ENCODE measurements at regions not wholly inside any gene's neighbourhood (a gene's known extent, or its start where the extent isn't known, plus 50 kb on each side); places are given as distances from the start of the nearest gene placed in this dataset.

DNA sequence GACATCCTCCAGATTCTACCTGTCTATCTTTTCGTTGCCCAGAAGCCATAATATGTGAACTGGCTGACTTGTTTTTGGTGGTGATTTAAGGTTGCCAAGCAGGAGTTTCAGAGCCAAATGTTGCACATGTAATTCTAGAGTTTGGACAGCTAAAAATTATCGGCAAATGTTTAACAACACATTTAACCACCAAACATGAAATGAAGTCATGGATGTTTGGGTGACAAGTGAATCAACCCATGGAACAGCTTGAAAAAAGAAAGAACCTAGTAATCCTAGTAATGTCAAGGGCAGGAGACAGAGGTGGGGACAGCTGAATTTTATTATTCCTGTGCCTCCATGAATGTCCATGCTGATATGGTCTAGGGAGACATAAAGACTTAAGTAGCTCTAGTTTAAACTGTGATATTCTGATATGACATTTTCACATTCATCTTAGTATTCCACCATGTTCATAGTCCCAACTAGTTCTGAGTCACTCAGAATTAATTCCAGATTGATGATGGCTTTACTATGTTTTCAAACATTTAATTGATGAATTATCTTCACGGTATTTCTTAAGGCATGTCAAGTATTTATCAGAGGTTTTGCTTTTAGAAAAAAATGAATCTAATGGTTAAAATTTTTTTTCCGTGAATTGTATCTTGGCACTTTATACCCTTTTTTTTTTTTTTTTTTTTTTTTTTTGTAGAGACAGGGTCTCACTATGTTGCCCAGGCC, 101.7 kb downstream of the SOCS6 start:
- TF ChIP-seq FOXP2 (optimal IDR thresholded peaks at IDR 0.05; ENCODE audit: borderline replicate concordance, extremely low read depth, extremely low read length, insufficient read depth) (no peak), POLR2AphosphoS5 (IDR thresholded peaks at IDR 0.05; ENCODE audit: low read depth, low read length) (no peak), SIN3A (IDR thresholded peaks at IDR 0.05; ENCODE audit: borderline replicate concordance, insufficient read depth, low read length) (no peak), TAF1 (IDR thresholded peaks at IDR 0.05; ENCODE audit: borderline replicate concordance, insufficient read depth, low read length) (no peak)
- TF ChIP-seq, protein P1, sequence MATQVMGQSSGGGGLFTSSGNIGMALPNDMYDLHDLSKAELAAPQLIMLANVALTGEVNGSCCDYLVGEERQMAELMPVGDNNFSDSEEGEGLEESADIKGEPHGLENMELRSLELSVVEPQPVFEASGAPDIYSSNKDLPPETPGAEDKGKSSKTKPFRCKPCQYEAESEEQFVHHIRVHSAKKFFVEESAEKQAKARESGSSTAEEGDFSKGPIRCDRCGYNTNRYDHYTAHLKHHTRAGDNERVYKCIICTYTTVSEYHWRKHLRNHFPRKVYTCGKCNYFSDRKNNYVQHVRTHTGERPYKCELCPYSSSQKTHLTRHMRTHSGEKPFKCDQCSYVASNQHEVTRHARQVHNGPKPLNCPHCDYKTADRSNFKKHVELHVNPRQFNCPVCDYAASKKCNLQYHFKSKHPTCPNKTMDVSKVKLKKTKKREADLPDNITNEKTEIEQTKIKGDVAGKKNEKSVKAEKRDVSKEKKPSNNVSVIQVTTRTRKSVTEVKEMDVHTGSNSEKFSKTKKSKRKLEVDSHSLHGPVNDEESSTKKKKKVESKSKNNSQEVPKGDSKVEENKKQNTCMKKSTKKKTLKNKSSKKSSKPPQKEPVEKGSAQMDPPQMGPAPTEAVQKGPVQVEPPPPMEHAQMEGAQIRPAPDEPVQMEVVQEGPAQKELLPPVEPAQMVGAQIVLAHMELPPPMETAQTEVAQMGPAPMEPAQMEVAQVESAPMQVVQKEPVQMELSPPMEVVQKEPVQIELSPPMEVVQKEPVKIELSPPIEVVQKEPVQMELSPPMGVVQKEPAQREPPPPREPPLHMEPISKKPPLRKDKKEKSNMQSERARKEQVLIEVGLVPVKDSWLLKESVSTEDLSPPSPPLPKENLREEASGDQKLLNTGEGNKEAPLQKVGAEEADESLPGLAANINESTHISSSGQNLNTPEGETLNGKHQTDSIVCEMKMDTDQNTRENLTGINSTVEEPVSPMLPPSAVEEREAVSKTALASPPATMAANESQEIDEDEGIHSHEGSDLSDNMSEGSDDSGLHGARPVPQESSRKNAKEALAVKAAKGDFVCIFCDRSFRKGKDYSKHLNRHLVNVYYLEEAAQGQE (IDR thresholded peaks at IDR 0.05; ENCODE audit: insufficient read depth in 1 of 2, low read depth in 2 of 2, low read length in 2 of 2), result no peak

DNA sequence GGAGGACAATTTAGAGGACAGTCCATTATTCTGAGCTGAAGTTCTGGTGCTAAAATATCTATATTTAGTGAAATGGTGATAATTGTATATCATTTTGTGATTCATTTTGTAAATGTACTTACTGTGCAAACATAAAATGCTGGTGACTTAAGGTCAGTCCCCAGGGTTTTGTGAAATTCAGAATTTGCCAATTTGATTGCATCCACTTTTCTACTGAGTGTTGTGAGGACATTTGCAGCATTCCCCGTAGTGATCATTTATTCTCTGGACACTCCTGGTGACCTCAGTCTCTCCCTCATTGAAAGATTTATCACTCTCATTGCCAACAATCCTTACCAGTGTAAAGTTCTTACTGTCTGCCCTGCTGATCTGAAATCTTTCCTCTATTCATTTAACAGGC, 98.2 kb downstream of the SOCS6 start:
- TF ChIP-seq TAF1 (IDR thresholded peaks at IDR 0.05; ENCODE audit: borderline replicate concordance, insufficient read depth, low read length) (no peak), FOXP2 (optimal IDR thresholded peaks at IDR 0.05; ENCODE audit: borderline replicate concordance, extremely low read depth, extremely low read length, insufficient read depth) (no peak)
- TF ChIP-seq, protein P1 (IDR thresholded peaks at IDR 0.05; ENCODE audit: insufficient read depth in 1 of 2, low read depth in 2 of 2, low read length in 2 of 2), result no peak

DNA sequence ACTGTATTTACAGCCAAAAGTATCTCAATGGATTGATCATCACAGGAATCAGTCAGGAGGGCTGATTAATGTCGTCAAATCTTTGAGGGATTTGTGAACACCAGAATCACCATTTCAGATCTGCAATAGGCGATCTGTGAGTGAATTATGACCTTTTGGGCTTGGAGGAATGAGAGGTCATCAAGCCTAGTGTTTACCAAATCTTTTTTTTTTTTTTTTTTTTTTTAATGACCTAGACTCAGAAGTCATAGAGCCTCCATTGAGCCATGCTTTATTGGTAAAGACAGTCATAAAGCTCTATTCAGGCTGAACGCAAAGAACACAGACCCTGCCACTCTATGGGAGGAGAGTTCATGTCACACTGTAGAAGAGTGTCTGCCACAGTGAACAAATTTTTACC, 97.7 kb downstream of the SOCS6 start:
- TF ChIP-seq POLR2AphosphoS5 (IDR thresholded peaks at IDR 0.05; ENCODE audit: low read depth, low read length) (no peak), TAF1 (IDR thresholded peaks at IDR 0.05; ENCODE audit: borderline replicate concordance, insufficient read depth, low read length) (no peak), FOXP2 (optimal IDR thresholded peaks at IDR 0.05; ENCODE audit: borderline replicate concordance, extremely low read depth, extremely low read length, insufficient read depth) (no peak), SIN3A (IDR thresholded peaks at IDR 0.05; ENCODE audit: borderline replicate concordance, insufficient read depth, low read length) (no peak)
- TF ChIP-seq, protein P1 (IDR thresholded peaks at IDR 0.05; ENCODE audit: insufficient read depth in 1 of 2, low read depth in 2 of 2, low read length in 2 of 2), result no peak

DNA sequence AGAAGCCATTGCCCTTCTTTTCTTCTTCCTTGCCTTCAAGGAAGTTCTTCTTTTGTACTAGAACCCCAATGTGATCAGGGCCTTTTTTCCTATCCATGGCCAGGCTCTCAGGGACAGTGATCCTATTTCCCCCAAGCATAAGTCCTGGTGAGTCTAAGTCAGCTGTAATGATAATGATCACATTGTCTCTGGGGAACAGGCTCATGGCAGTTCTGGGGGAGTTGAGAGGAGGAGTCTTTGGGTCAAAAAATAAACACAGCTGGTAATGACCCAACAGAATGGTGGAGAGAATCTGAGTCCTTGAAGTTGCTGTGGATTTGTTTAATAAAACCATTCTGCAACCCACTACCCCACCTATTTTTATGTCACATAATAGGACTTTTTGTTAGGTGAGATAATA, 96.6 kb downstream of the SOCS6 start:
- no peak for TF ChIP-seq POLR2AphosphoS5 (IDR thresholded peaks at IDR 0.05; ENCODE audit: low read depth, low read length)
- TF ChIP-seq, protein P1 (IDR thresholded peaks at IDR 0.05; ENCODE audit: insufficient read depth in 1 of 2, low read depth in 2 of 2, low read length in 2 of 2), result no peak
- TF ChIP-seq FOXP2 (optimal IDR thresholded peaks at IDR 0.05; ENCODE audit: borderline replicate concordance, extremely low read depth, extremely low read length, insufficient read depth), result no peak
- TF ChIP-seq TAF1 (IDR thresholded peaks at IDR 0.05; ENCODE audit: borderline replicate concordance, insufficient read depth, low read length), result no peak
- no peak for TF ChIP-seq SIN3A (IDR thresholded peaks at IDR 0.05; ENCODE audit: borderline replicate concordance, insufficient read depth, low read length)

Data from PFSK-1 (cell line).